Right renal cortex interstitium (tissue), 3 donors: ENCODE measurements at regions not wholly inside any gene's neighbourhood (a gene's known extent, or its start where the extent isn't known, plus 50 kb on each side); places are given as distances from the start of the nearest gene placed in this dataset.
A peak's percentile ranks its signal among the peaks of the same experiment; 100 is the strongest.
"Not testable (repeated sequence)": the region's sequence is repeated elsewhere in the genome, so short reads cannot be mapped to it uniquely, and the experiment has no call there.

Experiments used
- DNase-seq, 3 donors: peaks; one replicate each; pipeline ENCODE4 v3.0.0-alpha.2; 2013; ENCODE audit warnings: low read depth in 3 of 3, low spot score in 2 of 3

GRCh38 chr3:103134023-103134724 is 699.4 kb downstream of the ZPLD1 start:
- DNase-seq = no peak

DNA sequence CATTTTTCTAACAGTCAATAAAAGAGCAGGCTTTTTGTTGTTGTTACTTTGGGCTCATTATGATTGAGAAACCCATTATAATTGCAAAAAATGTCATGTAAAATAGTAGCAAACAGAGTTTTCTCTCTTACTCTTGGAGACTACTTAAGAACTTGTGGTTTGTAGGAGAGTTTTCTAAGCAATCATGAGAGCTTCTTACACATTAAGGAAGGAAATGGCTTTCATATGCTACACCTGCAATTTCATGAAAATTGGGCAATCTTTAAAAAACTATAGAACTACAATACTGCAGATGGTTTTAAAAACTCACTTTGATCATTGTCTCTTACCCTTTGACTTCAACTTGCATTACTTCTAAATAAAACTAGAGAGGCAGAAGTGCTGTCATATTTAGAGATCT is 701.8 kb downstream of the ZPLD1 start:
- DNase-seq = no peak

- DNase-seq = no peak
Observed at GRCh38 chr3:103137830-103138229, 703.0 kb downstream of the ZPLD1 start.

DNA sequence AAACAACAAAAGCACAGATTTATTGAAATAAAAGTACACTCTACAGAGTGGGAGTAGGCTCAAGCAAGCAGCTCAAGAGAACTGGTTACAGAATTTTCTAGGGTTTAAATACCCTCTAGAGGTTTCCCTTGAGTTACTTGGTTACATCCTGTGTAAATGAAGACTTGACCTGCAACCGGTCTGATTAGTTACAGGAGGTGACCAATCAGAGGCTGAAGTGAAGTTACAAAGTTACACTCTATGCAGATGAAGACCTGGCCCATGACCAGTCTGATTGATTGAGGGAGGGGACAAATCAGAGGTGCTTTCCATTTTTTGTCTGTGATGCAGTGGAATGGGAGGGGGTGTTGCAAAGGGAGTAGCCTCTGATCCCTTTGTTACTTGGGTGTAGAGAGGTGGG is 723.4 kb downstream of the ZPLD1 start:
- no peak for DNase-seq

GRCh38 chr3:103166890-103167289 is 732.1 kb downstream of the ZPLD1 start:
- no peak for DNase-seq

- DNase-seq = no peak
Observed at GRCh38 chr3:103167850-103168249, 733.0 kb downstream of the ZPLD1 start.

DNA sequence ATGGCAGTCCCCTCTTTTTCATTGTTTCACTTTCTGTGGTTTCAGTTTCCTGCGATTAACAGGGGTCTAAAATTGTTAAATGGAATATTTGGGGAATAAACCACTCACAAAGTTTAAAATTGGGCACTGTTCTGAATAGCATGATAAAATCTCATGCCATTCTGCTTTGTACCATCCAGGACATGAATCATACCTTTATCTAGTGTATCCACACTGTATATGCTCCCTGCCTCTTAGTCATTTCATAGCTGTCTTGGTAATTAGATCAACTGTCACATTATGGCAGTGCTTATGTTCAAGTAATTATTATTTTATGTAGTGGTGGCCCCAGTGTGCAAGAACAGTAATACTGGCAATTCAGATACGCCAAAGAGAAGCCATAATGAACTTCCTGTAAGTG is 734.5 kb downstream of the ZPLD1 start:
- no peak for DNase-seq

- DNase-seq = no peak
Observed at GRCh38 chr3:103170651-103171050, 735.8 kb downstream of the ZPLD1 start.

DNA sequence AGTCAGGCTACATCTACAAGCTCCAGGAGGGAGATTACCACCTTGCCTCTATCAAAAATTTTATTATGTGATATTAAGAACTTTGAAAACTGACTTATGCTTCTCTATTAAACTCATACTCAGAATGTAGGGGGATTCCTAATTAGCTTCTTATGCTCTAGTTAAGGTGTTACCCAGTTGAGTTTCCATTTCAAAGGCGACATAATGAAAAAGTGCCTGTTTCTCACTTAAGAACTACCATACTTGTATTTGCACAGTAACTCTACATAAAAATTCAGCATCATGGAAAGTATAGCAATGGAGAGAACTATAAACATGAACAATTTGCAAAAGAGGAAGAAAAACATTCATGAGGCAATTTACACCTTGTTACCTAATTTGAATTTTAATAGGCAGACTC is 739.1 kb downstream of the ZPLD1 start:
- no peak for DNase-seq

DNA sequence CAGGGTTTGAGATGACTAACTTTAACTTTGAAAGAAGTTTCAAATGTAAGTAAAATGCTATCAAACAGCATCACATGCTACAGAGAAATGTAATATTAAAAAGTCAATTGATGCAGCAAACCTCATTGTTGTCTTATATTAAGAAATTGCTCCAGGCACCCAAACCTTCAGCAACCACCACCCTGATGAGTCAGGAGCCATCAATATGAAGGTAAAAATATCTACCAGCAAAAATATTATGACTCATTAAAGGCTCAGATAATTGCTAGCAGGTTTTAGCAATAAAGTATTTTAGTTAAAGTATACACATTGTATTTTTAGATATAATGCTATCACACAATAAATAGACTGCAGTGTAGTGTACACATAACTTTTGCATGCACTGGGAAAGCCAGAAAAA is 746.3 kb downstream of the ZPLD1 start:
- DNase-seq = no peak

- DNase-seq = no peak
Observed at GRCh38 chr3:103184772-103185171, 750.0 kb downstream of the ZPLD1 start.

DNA sequence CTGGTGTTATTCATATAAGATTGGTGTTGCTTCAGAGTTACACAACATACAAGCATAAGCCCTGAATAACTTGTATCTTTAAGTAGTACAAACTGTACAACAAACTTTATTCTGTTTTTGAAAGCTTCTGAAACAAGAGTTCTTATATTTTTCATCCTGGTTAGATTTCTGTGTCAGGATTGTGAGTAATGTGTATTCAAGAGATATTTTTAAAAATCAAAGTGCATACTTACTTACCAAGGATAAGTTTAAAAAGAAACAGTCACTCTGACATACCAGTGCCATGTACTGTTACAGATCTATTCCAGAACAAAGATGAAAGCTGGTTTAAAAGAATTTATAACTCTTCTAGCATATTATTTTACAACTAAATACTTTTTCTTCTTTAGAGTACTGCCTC is 755.1 kb downstream of the ZPLD1 start:
- DNase-seq = no peak

- DNase-seq = no peak
Observed at GRCh38 chr3:103195216-103195615, 760.4 kb downstream of the ZPLD1 start.

GRCh38 chr3:103203441-103203840 is 768.6 kb downstream of the ZPLD1 start:
- no peak for DNase-seq

DNA sequence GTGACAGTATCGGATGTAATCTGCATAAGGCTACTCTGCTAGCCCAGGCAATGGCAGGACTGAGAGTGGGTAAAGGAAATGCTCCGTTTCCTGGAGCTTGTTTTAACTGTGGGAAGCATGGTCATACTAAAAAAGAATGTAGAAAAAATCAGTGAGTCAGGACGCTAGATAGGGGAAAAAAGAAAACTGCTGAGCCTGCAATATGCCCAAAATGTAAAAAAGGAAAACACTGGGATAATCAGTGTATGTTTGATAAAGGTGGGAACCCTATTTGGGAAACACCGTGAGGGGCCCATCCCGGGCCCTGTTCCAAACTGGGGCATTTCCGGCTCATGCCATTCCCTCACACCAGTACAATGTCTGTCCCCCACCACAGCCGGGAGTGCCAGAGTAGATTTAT is 775.8 kb downstream of the ZPLD1 start:
- DNase-seq = no peak

- no peak for DNase-seq
Observed at GRCh38 chr3:103218146-103218545, 783.3 kb downstream of the ZPLD1 start.

DNA sequence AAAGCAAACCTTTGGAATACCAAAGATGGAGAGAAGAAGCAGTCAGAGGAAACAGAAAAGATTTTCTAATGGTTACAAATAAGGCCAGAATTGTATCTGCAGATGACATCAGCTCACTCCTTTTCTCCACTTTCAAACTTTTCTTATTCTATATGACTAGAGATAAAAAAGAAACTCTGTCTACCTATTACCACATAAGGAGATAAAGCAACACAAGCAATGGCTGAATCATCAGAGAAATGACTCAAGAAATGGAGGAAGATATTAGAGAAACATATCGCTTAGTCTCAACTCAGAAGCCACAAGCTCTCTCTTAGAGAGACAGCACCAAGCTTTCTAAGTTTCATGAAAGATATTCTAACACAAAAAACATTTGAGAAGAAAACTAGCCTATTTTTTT is 784.0 kb downstream of the ZPLD1 start:
- DNase-seq = no peak

DNA sequence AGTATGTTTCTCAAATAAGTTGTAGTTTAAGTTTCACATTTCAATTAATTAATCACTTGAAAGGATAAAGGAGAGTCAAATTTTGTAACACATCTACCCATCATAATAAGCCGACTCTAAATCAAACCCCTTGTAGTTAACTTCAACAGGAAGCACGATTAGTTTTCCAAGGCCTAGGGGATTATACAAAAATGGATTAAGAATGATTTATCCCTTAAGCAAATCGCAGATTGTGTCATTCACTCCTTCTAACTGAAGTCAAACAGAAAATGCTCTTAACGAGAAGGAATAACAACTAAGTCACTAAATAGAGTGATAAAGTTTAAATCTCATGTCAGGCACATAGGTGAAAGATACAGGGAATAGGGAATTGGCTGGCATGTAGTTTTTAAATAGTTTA is 792.8 kb downstream of the ZPLD1 start:
- no peak for DNase-seq

DNA sequence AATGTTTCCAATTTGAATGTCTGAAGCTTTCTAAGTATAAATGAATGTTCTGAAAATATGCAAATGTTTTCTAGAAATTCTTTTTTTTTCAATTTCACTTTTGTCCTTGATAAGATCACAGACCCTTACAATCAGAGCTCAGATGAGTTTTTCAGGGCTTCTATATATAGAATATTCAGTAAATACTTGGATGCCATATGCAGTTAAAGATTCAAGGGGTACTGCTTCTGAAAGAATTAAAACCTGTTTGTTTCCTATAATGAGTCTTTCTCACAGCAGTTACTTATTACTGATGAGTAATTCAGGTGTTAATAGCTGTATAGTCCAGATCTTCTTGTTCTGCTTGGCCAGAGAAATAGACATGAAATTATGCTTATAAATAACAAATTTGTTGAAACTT is 812.6 kb downstream of the ZPLD1 start:
- DNase-seq = no peak

DNA sequence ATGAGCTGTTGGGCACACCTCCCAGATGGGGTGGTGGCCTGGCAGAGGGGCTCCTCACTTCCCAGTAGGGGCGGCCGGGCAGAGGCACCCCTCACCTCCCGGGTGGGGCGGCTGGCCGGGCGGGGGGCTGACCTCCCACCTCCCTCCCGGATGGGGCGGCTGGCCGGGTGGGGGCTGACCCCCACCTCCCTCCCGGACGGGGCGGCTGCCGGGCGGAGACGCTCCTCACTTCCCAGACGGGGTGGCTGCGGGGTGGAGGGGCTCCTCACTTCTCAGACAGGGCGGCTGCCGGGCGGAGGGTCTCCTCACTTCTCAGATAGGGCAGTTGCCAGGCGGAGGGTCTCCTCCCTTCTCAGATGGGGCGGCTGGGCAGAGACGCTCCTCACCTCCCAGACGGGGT is 820.0 kb downstream of the ZPLD1 start:
- DNase-seq = not testable (repeated sequence)

DNA sequence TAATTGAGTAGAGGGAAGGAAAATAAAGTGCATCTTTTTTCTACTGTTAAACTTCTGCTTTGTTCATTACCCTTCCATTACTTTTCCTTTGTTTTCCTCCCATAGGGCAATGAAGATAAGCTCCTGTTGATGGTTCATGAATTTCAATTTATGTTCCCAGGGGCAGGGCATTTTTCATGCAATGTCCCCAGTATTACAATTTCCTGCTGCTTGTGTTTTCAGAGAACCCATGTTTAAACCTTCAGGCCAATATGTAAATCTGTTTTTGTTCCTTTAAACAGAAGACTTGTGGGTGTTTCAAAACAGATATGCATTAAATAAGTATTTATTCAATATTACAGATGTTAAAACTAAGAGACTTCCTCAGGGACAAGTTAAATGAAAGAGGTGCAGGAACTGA is 834.5 kb downstream of the ZPLD1 start:
- no peak for DNase-seq

GRCh38 chr3:103271575-103271974 is 836.8 kb downstream of the ZPLD1 start:
- DNase-seq = no peak

DNA sequence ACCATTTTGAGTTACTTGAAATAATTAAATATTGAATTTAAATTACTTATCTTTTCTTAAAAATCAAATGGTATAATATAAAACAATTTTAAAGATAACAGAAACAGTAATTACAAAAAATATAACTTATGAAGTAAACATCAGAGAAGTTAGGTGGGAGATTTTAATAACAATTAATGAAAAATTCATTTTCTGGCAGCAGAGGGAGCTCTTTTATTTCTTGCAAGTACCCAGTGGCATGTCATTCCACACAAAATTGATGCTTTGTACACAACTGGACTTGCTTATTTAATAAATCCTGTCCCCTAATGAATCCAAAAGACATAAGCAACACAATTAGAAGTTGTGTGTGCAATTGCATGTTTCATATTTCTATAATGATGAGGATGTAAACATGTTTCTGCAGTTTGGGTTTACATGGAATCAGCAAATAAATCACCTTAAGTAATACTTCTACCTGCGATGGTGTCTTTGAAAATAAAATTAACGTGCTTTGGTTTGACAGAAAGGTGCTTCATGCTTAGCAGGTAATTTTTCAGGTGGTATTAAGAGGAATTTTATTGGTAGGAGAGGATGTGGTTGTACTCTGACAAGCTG is 861.3 kb downstream of the ZPLD1 start:
- peak in 1 of 3 donors; percentile 15 for DNase-seq
